PFSK-1 (cell line): ENCODE measurements at regions not wholly inside any gene's neighbourhood (a gene's known extent, or its start where the extent isn't known, plus 50 kb on each side); places are given as distances from the start of the nearest gene placed in this dataset.

Experiments
- FOXP2 ChIP-seq: optimal IDR thresholded peaks from 2 replicates; pipeline ENCODE3; 2011; ENCODE audit warnings: borderline replicate concordance, control low read depth, inconsistent platforms; ENCODE audit not compliant: insufficient read depth; ENCODE audit errors: extremely low read length, extremely low read depth
- POLR2AphosphoS5 ChIP-seq: IDR thresholded peaks from 2 replicates; pipeline ENCODE4 v1.6.1; 2012; ENCODE audit warnings: low read depth, mild to moderate bottlenecking, control low read depth, low read length, moderate library complexity
- SIN3A ChIP-seq: IDR thresholded peaks from 2 replicates; pipeline ENCODE4 v1.6.1; 2012; ENCODE audit warnings: mild to moderate bottlenecking, low read length, moderate library complexity, borderline replicate concordance; ENCODE audit not compliant: insufficient read depth
- TAF1 ChIP-seq: IDR thresholded peaks from 2 replicates; pipeline ENCODE4 v1.6.1; 2012; ENCODE audit warnings: low read length, control low read depth, borderline replicate concordance; ENCODE audit not compliant: insufficient read depth
- TF ChIP-seq, protein P1 (sequence below), 2 experiments: IDR thresholded peaks; 2 replicates each; pipeline versions ENCODE4 v1.6.1 to v1.8.0; 2011 to 2012; ENCODE audit warnings: low read depth in 2 of 2, low read length in 2 of 2, control low read depth in 1 of 2, inconsistent platforms in 1 of 2, mild to moderate bottlenecking in 1 of 2, moderate library complexity in 1 of 2; ENCODE audit not compliant: insufficient read depth in 1 of 2

DNA sequence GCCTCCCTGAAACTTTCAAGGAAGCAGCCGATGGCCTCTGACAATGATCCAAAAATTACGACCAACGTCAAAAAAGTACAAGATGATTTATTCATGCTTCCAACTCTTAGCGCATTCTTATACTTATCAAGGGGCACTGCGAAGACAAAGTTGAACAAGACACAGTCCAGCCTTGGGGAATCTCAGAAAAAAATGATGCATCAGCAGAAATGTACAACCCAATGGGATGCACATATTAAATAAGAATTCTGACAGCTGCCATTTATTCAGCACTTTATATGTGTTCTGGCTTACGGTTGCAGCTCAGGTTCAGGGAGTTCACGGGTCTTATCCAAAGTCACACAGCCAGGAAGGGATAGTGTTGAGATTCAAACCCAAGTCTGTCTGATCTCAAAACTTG, 96.0 kb upstream of the CPLX2 start:
- TF ChIP-seq SIN3A (no peak), FOXP2 (no peak)

DNA sequence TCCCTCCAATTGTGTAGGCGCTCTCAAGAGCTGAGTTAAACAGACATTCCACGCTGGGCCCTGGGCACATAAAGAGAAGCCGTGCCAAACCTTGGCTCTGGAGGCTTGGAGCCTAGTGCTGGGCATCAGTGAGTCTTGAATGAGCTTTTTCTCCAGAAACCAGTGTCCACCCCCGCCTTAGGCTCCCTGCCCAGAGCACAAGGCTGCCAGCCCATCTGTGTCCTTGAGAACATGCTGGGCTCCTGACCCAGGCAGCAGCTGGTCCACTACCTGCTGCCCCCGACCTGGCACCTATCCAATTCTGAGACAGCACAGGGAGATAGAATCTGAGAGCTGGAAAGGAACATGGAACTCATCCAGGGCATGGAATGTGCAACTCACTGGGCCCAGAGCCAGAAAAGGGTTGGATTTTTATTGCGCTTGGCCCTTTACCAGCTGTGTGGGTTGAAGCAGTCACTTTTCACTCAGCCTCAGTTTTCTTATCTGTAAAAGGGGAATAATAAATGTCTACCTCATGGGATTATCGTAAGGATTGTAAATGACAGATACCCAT, 92.4 kb upstream of the CPLX2 start:
- TF ChIP-seq SIN3A (no peak), FOXP2 (no peak), POLR2AphosphoS5 (no peak)

DNA sequence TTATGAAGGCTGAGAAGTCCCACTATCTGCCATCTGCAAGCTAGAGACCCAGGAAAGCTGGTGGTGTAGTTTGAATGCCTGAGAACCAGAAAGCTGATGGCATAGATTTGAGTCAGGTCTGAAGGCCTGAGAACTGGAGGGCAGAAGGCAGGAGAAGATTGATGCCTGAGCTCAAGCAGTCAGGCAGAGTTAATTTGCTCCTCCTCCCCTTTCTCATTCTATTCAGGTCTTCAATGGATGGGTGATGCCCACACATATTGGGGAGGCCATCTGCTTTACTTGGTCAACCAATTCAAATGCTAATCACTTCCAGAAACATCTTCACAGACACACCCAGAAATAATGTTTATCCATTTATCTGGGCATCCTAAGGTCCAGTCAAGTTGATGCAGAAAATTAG, 87.6 kb upstream of the CPLX2 start:
- no peak for TF ChIP-seq POLR2AphosphoS5

DNA sequence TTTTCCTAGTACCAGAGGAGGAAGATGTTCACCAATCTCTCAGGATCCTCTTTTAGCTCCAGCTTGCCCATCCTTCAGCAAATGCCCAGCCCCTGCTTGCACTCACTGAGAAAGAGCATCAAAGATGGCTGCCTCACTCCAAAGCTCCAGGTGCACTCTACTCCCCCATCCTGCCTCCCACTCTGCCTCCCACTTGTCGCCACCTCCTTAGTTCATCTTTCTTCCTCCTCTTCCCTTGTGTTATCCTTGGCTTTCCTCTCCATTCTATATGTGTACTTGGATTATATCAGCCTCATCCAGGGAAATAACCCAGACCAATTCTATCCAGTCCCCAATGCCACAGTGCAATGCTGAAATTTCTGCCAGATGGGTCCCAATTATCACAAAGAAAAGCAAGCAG, 87.1 kb upstream of the CPLX2 start:
- TF ChIP-seq, protein P1, sequence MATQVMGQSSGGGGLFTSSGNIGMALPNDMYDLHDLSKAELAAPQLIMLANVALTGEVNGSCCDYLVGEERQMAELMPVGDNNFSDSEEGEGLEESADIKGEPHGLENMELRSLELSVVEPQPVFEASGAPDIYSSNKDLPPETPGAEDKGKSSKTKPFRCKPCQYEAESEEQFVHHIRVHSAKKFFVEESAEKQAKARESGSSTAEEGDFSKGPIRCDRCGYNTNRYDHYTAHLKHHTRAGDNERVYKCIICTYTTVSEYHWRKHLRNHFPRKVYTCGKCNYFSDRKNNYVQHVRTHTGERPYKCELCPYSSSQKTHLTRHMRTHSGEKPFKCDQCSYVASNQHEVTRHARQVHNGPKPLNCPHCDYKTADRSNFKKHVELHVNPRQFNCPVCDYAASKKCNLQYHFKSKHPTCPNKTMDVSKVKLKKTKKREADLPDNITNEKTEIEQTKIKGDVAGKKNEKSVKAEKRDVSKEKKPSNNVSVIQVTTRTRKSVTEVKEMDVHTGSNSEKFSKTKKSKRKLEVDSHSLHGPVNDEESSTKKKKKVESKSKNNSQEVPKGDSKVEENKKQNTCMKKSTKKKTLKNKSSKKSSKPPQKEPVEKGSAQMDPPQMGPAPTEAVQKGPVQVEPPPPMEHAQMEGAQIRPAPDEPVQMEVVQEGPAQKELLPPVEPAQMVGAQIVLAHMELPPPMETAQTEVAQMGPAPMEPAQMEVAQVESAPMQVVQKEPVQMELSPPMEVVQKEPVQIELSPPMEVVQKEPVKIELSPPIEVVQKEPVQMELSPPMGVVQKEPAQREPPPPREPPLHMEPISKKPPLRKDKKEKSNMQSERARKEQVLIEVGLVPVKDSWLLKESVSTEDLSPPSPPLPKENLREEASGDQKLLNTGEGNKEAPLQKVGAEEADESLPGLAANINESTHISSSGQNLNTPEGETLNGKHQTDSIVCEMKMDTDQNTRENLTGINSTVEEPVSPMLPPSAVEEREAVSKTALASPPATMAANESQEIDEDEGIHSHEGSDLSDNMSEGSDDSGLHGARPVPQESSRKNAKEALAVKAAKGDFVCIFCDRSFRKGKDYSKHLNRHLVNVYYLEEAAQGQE (IDR thresholded peaks at IDR 0.05; ENCODE audit: insufficient read depth in 1 of 2, low read depth in 2 of 2, low read length in 2 of 2) = no peak
- TF ChIP-seq FOXP2 (no peak), SIN3A (no peak), TAF1 (no peak), POLR2AphosphoS5 (no peak)

DNA sequence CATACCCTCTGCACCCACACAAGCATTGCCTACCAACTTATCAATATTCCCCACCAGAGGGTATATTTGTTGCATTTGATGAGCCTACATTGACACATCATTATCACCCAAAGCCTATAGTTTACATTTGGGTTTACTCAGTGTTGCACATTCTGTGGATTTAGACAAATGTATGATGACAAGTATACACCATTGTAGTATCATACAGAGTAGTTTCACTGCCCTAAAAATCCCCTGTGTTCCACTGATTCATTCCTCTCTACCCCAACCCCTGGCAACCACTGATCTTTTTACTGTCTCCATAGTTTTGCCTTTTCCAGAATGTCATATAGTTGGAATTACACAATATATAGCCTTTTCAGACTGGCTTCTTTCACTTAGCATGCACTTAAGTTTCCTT, 85.7 kb upstream of the CPLX2 start:
- TF ChIP-seq TAF1 = no peak
- TF ChIP-seq SIN3A = no peak
- no peak for TF ChIP-seq POLR2AphosphoS5
- TF ChIP-seq FOXP2 = no peak
- TF ChIP-seq, protein P1 (IDR thresholded peaks at IDR 0.05; ENCODE audit: insufficient read depth in 1 of 2, low read depth in 2 of 2, low read length in 2 of 2) = no peak

DNA sequence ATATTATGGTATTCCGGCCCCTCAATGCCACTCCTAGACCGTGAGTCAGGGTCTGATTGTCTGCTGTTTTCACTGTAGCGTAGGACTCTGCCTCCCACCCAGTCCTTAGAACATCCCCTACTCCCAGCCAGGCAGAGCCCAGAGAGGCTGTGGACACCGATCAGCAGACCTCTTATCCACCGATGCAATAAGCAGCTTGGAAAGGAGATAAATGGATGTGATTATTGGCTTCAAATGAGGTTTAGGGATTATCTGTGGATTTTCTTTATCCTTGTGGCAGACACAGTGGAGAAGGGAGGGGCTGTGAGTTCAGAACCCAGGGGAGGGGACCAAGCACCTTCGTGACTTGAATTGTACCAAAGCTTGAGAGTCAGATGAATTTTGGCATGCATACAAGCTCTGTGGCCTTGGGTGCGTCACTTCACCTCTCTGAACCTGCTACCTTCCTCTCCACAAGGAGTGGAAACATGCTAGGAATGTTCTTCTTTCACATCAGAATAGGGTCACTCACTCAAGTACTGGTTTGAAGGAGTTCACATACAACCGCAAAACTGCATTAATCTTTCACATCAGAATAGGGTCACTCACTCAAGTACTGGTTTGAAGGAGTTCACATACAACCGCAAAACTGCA, 83.1 kb upstream of the CPLX2 start:
- TF ChIP-seq, protein P1 (IDR thresholded peaks at IDR 0.05; ENCODE audit: insufficient read depth in 1 of 2, low read depth in 2 of 2, low read length in 2 of 2) = no peak
- no peak for TF ChIP-seq FOXP2
- TF ChIP-seq SIN3A = no peak
- no peak for TF ChIP-seq TAF1
- no peak for TF ChIP-seq POLR2AphosphoS5

DNA sequence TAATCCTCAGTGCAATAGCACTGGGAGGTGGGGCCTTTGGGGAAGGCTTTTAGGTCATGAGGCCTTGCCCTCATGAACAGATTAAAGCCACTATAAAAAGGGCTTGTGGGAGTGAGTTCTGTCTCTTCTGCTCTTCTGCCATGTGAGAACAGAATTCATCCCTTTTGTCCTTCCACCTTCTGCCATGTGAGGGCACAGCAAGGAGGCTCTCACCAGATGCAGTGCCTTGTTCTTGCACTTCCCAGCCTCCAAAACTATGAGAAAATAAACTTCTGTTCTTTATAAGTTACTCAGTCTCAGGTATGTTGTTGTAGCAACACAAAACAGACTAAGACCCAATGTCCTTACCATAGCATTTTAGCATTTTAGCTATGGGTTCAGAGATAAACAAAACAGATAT, 81.7 kb upstream of the CPLX2 start:
- no peak for TF ChIP-seq SIN3A
- TF ChIP-seq, protein P1 (IDR thresholded peaks at IDR 0.05; ENCODE audit: insufficient read depth in 1 of 2, low read depth in 2 of 2, low read length in 2 of 2) = no peak
- TF ChIP-seq POLR2AphosphoS5 = no peak
